T-helper 9 cell (primary cell): ENCODE measurements at regions not wholly inside any gene's neighbourhood (a gene's known extent, or its start where the extent isn't known, plus 50 kb on each side); places are given as distances from the start of the nearest gene placed in this dataset.
"Not testable (repeated sequence)": the region's sequence is repeated elsewhere in the genome, so short reads cannot be mapped to it uniquely, and the experiment has no call there.

Experiments
- DNase-seq: peaks from one replicate; pipeline ENCODE4 v3.0.0-alpha.2; 2020

- no peak for DNase-seq
Observed at GRCh38 chr1:30450818-30451233, 272.6 kb downstream of the MATN1 start.

GRCh38 chr1:30450148-30450817 is 273.1 kb downstream of the MATN1 start:
- DNase-seq: no peak

- no peak for DNase-seq
Observed at GRCh38 chr1:30449428-30450147, 273.8 kb downstream of the MATN1 start.

GRCh38 chr1:30449003-30449402 is 274.4 kb downstream of the MATN1 start:
- no peak for DNase-seq

GRCh38 chr1:30447701-30448100 is 275.7 kb downstream of the MATN1 start:
- no peak for DNase-seq

- DNase-seq: no peak
Observed at GRCh38 chr1:30447080-30447479, 276.3 kb downstream of the MATN1 start.

GRCh38 chr1:30446508-30446907 is 276.9 kb downstream of the MATN1 start:
- no peak for DNase-seq

GRCh38 chr1:30446095-30446494 is 277.3 kb downstream of the MATN1 start:
- DNase-seq: no peak

- DNase-seq: no peak
Observed at GRCh38 chr1:30445449-30445848, 277.9 kb downstream of the MATN1 start.

GRCh38 chr1:30444850-30445249 is 278.5 kb downstream of the MATN1 start:
- no peak for DNase-seq

GRCh38 chr1:30444401-30444800 is 279.0 kb downstream of the MATN1 start:
- DNase-seq: no peak

GRCh38 chr1:30438274-30438673 is 285.1 kb downstream of the MATN1 start:
- not testable (repeated sequence) for DNase-seq

GRCh38 chr1:30437059-30437576 is 286.3 kb downstream of the MATN1 start:
- DNase-seq: no peak

- no peak for DNase-seq
Observed at GRCh38 chr1:30427545-30427944, 295.8 kb downstream of the MATN1 start.

- no peak for DNase-seq
Observed at GRCh38 chr1:30425046-30425445, 298.3 kb downstream of the MATN1 start.

- no peak for DNase-seq
Observed at GRCh38 chr1:30423570-30423969, 299.8 kb downstream of the MATN1 start.

- no peak for DNase-seq
Observed at GRCh38 chr1:30422251-30422650, 301.1 kb downstream of the MATN1 start.

- no peak for DNase-seq
Observed at GRCh38 chr1:30420519-30421050, 302.8 kb downstream of the MATN1 start.

GRCh38 chr1:30419831-30420230 is 303.6 kb downstream of the MATN1 start:
- no peak for DNase-seq

GRCh38 chr1:30418939-30419720 is 304.3 kb downstream of the MATN1 start:
- DNase-seq: no peak

- DNase-seq: no peak
Observed at GRCh38 chr1:30418061-30418938, 305.1 kb downstream of the MATN1 start.

- DNase-seq: no peak
Observed at GRCh38 chr1:30417701-30418046, 305.7 kb downstream of the MATN1 start.
